Hepatocyte (in vitro differentiated cells): ENCODE measurements at regions not wholly inside any gene's neighbourhood (a gene's known extent, or its start where the extent isn't known, plus 50 kb on each side); places are given as distances from the start of the nearest gene placed in this dataset.

Experiments
- DNase-seq: peaks from one replicate; pipeline ENCODE4 v3.0.0-alpha.2; 2016; ENCODE audit warnings: low spot score
- H2AFZ ChIP-seq: fragments of 200-600 bp; sonication (generic); 2 replicates; pipeline ENCODE4 v1.6.0; 2016; ENCODE audit warnings: antibody characterized with exemption, mild to moderate bottlenecking
- H3K27ac ChIP-seq: fragments of 200-600 bp; sonication (generic); 2 replicates; pipeline ENCODE4 v1.5.1; 2016; ENCODE audit warnings: mild to moderate bottlenecking
- H3K27me3 ChIP-seq: fragments of 200-600 bp; sonication (generic); 2 replicates; pipeline ENCODE4 v1.6.1; 2016
- H3K36me3 ChIP-seq: fragments of 200-600 bp; sonication (generic); replicated peaks from 2 replicates; pipeline ENCODE4 v1.5.1; 2016; ENCODE audit warnings: low read depth; ENCODE audit not compliant: insufficient read depth
- H3K4me1 ChIP-seq: fragments of 200-600 bp; sonication (generic); 2 replicates; pipeline ENCODE4 v1.5.1; 2016; ENCODE audit warnings: mild to moderate bottlenecking, moderate library complexity; ENCODE audit not compliant: insufficient read depth
- H3K4me2 ChIP-seq: fragments of 200-600 bp; sonication (generic); 2 replicates; pipeline ENCODE4 v1.6.0; 2016
- H3K4me3 ChIP-seq: fragments of 200-600 bp; sonication (generic); 2 replicates; pipeline ENCODE4 v1.5.1; 2016; ENCODE audit warnings: mild to moderate bottlenecking
- H3K79me2 ChIP-seq: fragments of 200-600 bp; sonication (generic); 2 replicates; pipeline ENCODE4 v1.6.0; 2017; ENCODE audit warnings: mild to moderate bottlenecking
- H3K9me2 ChIP-seq: fragments of 200-600 bp; sonication (generic); replicated peaks from 2 replicates; pipeline ENCODE4 v1.6.0; 2017; ENCODE audit warnings: mild to moderate bottlenecking; ENCODE audit not compliant: insufficient read depth
- H3K9me3 ChIP-seq: fragments of 200-600 bp; sonication (generic); 2 replicates; pipeline ENCODE4 v1.5.1; 2016; ENCODE audit warnings: low read depth, mild to moderate bottlenecking
- H4K20me1 ChIP-seq: fragments of 200-600 bp; sonication (generic); 2 replicates; pipeline ENCODE4 v1.6.0; 2016; ENCODE audit warnings: mild to moderate bottlenecking; ENCODE audit not compliant: insufficient read depth, poor library complexity, severe bottlenecking
- CTCF ChIP-seq: fragments of 200-600 bp; sonication (generic); IDR thresholded peaks from 2 replicates; pipeline ENCODE4 v1.5.1; 2016; ENCODE audit warnings: antibody characterized with exemption, mild to moderate bottlenecking; ENCODE audit not compliant: poor library complexity
- EZH2 ChIP-seq: fragments of 200-600 bp; sonication (generic); IDR thresholded peaks from 2 replicates; pipeline ENCODE4 v1.6.1; 2016; ENCODE audit warnings: antibody characterized with exemption, mild to moderate bottlenecking, borderline replicate concordance
- EZH2phosphoT487 ChIP-seq: fragments of 200-600 bp; sonication (generic); IDR thresholded peaks from one replicate; pipeline ENCODE4 v1.6.1; 2018; ENCODE audit warnings: antibody characterized with exemption, mild to moderate bottlenecking, low read depth, moderate library complexity; ENCODE audit not compliant: unreplicated experiment, severe bottlenecking
- WGBS: methylation state at CpG from one replicate; pipeline ENCODE4 v1.1.6; 2016; ENCODE audit warnings: low lambda C conversion rate; ENCODE audit errors: missing lambda C conversion rate; 5-methylcytosine and 5-hydroxymethylcytosine counted together

- TF ChIP-seq CTCF (no peak), EZH2 (no peak), EZH2phosphoT487 (no peak)
- no peaks in the 10 kb centered on the region for H3K36me3 ChIP-seq
- no peak for DNase-seq
- H3K27ac ChIP-seq, result no peak overlapping the region
- no peak overlapping the region for H2AFZ ChIP-seq
- WGBS, result 90% methylated on average over 7 of the region's 7 CpGs
- H3K27me3 ChIP-seq, result no peaks in the 10 kb centered on the region
- H3K9me2 ChIP-seq, result no peaks in the 10 kb centered on the region
- no peaks in the 10 kb centered on the region for H4K20me1 ChIP-seq
- H3K9me3 ChIP-seq, result no peaks in the 10 kb centered on the region
- H3K4me3 ChIP-seq, result no peak overlapping the region
- no peaks in the 10 kb centered on the region for H3K79me2 ChIP-seq
- no peaks in the 10 kb centered on the region for H3K4me1 ChIP-seq
- no peak overlapping the region for H3K4me2 ChIP-seq
Measured at GRCh38 chr13:52933099-52933498, 84.7 kb upstream of the PCDH8 start.

- Histone ChIP-seq H3K9me2 (no peaks in the 10 kb centered on the region), H3K4me2 (no peak overlapping the region), H3K36me3 (no peaks in the 10 kb centered on the region), H3K9me3 (no peaks in the 10 kb centered on the region), H4K20me1 (no peaks in the 10 kb centered on the region), H3K4me1 (no peaks in the 10 kb centered on the region), H3K27me3 (no peaks in the 10 kb centered on the region), H3K4me3 (no peak overlapping the region), H3K79me2 (no peaks in the 10 kb centered on the region), H3K27ac (no peak overlapping the region), H2AFZ (no peak overlapping the region)
- DNase-seq, result no peak
- TF ChIP-seq EZH2phosphoT487 (no peak), CTCF (no peak), EZH2 (no peak)
- WGBS, result 91% methylated on average over 6 of the region's 6 CpGs
Measured at GRCh38 chr13:52932649-52933048, 84.2 kb upstream of the PCDH8 start.

- DNase-seq, result no peak
- H3K9me3 ChIP-seq, result no peaks in the 10 kb centered on the region
- H3K9me2 ChIP-seq, result no peaks in the 10 kb centered on the region
- no peak overlapping the region for H3K4me2 ChIP-seq
- no peaks in the 10 kb centered on the region for H3K79me2 ChIP-seq
- no peak overlapping the region for H3K4me3 ChIP-seq
- H3K27me3 ChIP-seq, result no peaks in the 10 kb centered on the region
- WGBS, result 54% methylated on average over 4 of the region's 4 CpGs
- H3K36me3 ChIP-seq, result no peaks in the 10 kb centered on the region
- H3K4me1 ChIP-seq, result no peaks in the 10 kb centered on the region
- no peak overlapping the region for H3K27ac ChIP-seq
- no peak overlapping the region for H2AFZ ChIP-seq
- TF ChIP-seq EZH2 (no peak), EZH2phosphoT487 (no peak)
- no peaks in the 10 kb centered on the region for H4K20me1 ChIP-seq
Measured at GRCh38 chr13:52931539-52932431, 83.3 kb upstream of the PCDH8 start.

- H3K4me2 ChIP-seq, result no peak overlapping the region
- WGBS, result 77% methylated on average over 5 of the region's 5 CpGs
- H3K4me1 ChIP-seq, result no peaks in the 10 kb centered on the region
- H3K9me2 ChIP-seq, result no peaks in the 10 kb centered on the region
- H3K27me3 ChIP-seq, result no peaks in the 10 kb centered on the region
- TF ChIP-seq EZH2phosphoT487, result no peak
- no peak for TF ChIP-seq EZH2
- no peak for TF ChIP-seq CTCF
- H3K4me3 ChIP-seq, result no peak overlapping the region
- no peaks in the 10 kb centered on the region for H3K9me3 ChIP-seq
- no peaks in the 10 kb centered on the region for H4K20me1 ChIP-seq
- no peak overlapping the region for H3K27ac ChIP-seq
- no peaks in the 10 kb centered on the region for H3K36me3 ChIP-seq
- no peak overlapping the region for H2AFZ ChIP-seq
- DNase-seq, result no peak
- no peaks in the 10 kb centered on the region for H3K79me2 ChIP-seq
Measured at GRCh38 chr13:52931131-52931530, 82.7 kb upstream of the PCDH8 start.
